Kidney (tissue), 13 donors: ENCODE measurements at regions not wholly inside any gene's neighbourhood (a gene's known extent, or its start where the extent isn't known, plus 50 kb on each side); places are given as distances from the start of the nearest gene placed in this dataset.

Source experiments
- DNase-seq, 5 donors: peaks; one replicate each; pipeline ENCODE4 v3.0.0-alpha.2; 2013 to 2020
- FAIRE-seq: peaks from 2 replicates; lab custom pipeline; 2012; peaks lifted over from hg19 to GRCh38; lab: Jason Lieb, UNC
- H3K27ac ChIP-seq, 2 donors: one replicate each; pipeline ENCODE4 v1.7.0; 2013; ENCODE audit warnings: low read depth in 2 of 2, low read length in 2 of 2, inconsistent platforms in 1 of 2
- H3K27me3 ChIP-seq: one replicate; pipeline ENCODE4 v1.7.1; 2013; ENCODE audit warnings: low read length, inconsistent platforms; ENCODE audit not compliant: control insufficient read depth, insufficient read depth
- H3K36me3 ChIP-seq, 3 donors: one replicate each; pipeline versions ENCODE4 v1.7.0 to v1.7.1; 2013; ENCODE audit warnings: low read length in 3 of 3, control low read depth in 1 of 3, inconsistent platforms in 1 of 3; ENCODE audit not compliant: insufficient read depth in 3 of 3, control insufficient read depth in 2 of 3
- H3K4me1 ChIP-seq, 3 donors: one replicate each; pipeline versions ENCODE4 v1.7.0 to v1.7.1; 2013; ENCODE audit warnings: low read length in 3 of 3, inconsistent platforms in 1 of 3, low read depth in 1 of 3; ENCODE audit not compliant: control insufficient read depth in 2 of 3, insufficient read depth in 2 of 3
- H3K4me3 ChIP-seq, 3 donors: one replicate each; pipeline versions ENCODE4 v1.7.0 to v1.8.1; 2013; ENCODE audit warnings: low read length in 3 of 3, control low read depth in 1 of 3, inconsistent platforms in 1 of 3
- H3K9ac ChIP-seq, 3 donors: one replicate each; pipeline versions ENCODE4 v1.7.0 to v1.7.1; 2013; ENCODE audit warnings: low read length in 3 of 3, control low read depth in 1 of 3, inconsistent platforms in 1 of 3
- H3K9me3 ChIP-seq, 3 donors: one replicate each; pipeline versions ENCODE4 v1.7.0 to v1.7.1; 2013; ENCODE audit warnings: low read length in 3 of 3, control low read depth in 1 of 3, inconsistent platforms in 1 of 3; ENCODE audit not compliant: control insufficient read depth in 2 of 3, insufficient read depth in 1 of 3
- CTCF ChIP-seq: IDR thresholded peaks from 3 replicates; pipeline ENCODE4 v1.5.1; 2012; ENCODE audit warnings: mild to moderate bottlenecking, moderate library complexity, borderline replicate concordance; ENCODE audit not compliant: insufficient read depth; ENCODE audit errors: extremely low read depth
- intact Hi-C: fragments of 100-400 bp; cut with DNase I; formaldehyde crosslinking; loops from one replicate; pipeline ENCODE4 v1.11.1; 2022
- donor health status: control.
- donor health status: control.
- donor health status: control.
- donor health status: control.
- donor health status: control.
- donor health status: DM: yes; HTN: yes; CAD: no.
- donor health status: Normal renal cell carcinoma (clear cell type).

- TF ChIP-seq CTCF: no peak
- DNase-seq (no peak), FAIRE-seq (no peak)
- no peak overlapping the region for H3K27ac ChIP-seq
- no peaks in the 10 kb centered on the region for H3K4me1 ChIP-seq
- intact Hi-C loops: no loop called here
- H3K4me3 ChIP-seq: no peak overlapping the region
- no peaks in the 10 kb centered on the region for H3K36me3 ChIP-seq
- H3K9ac ChIP-seq: no peak overlapping the region
- H3K27me3 ChIP-seq: no peaks in the 10 kb centered on the region
- H3K9me3 ChIP-seq: no peaks in the 10 kb centered on the region
Measured at GRCh38 chrX:65610481-65610880, 57.0 kb upstream of the MSN start.

GRCh38 chrX:65610040-65610439 lies 57.4 kb upstream of the MSN start:
- H3K4me1 ChIP-seq: no peaks in the 10 kb centered on the region
- DNase-seq (no peak), FAIRE-seq (no peak)
- H3K27ac ChIP-seq: no peak overlapping the region
- no peaks in the 10 kb centered on the region for H3K9me3 ChIP-seq
- no peak overlapping the region for H3K9ac ChIP-seq
- TF ChIP-seq CTCF: no peak
- no peak overlapping the region for H3K4me3 ChIP-seq
- no peaks in the 10 kb centered on the region for H3K27me3 ChIP-seq
- intact Hi-C loops: no loop called here
- H3K36me3 ChIP-seq: no peaks in the 10 kb centered on the region

- FAIRE-seq: no peak
- Histone ChIP-seq H3K4me3 (no peak overlapping the region), H3K27ac (no peak overlapping the region), H3K4me1 (no peaks in the 10 kb centered on the region), H3K9ac (no peak overlapping the region), H3K9me3 (no peaks in the 10 kb centered on the region), H3K27me3 (no peaks in the 10 kb centered on the region), H3K36me3 (no peaks in the 10 kb centered on the region)
- DNase-seq: no peak
- intact Hi-C loops: no loop called here
- TF ChIP-seq CTCF: no peak
Measured at GRCh38 chrX:65609237-65609636, 58.2 kb upstream of the MSN start.

GRCh38 chrX:65608026-65608425 lies 59.4 kb upstream of the MSN start:
- TF ChIP-seq CTCF: no peak
- intact Hi-C loops: no loop called here

More at GRCh38 chrX:65608026-65608425, 59.4 kb upstream of the MSN start:
- no peaks in the 10 kb centered on the region for H3K36me3 ChIP-seq
- H3K4me1 ChIP-seq: no peaks in the 10 kb centered on the region
- no peak overlapping the region for H3K9ac ChIP-seq
- H3K27ac ChIP-seq: no peak overlapping the region
- DNase-seq (no peak), FAIRE-seq (no peak)
- no peak overlapping the region for H3K4me3 ChIP-seq
- no peaks in the 10 kb centered on the region for H3K27me3 ChIP-seq
- H3K9me3 ChIP-seq: no peaks in the 10 kb centered on the region
